Activated CD4-positive, alpha-beta T cell treated with anti-CD3 and anti-CD28 coated beads, Interleukin-2, amount 50 U/mL, for 24 hours (primary cell): ENCODE measurements at regions not wholly inside any gene's neighbourhood (a gene's known extent, or its start where the extent isn't known, plus 50 kb on each side); places are given as distances from the start of the nearest gene placed in this dataset.

Experiments used
- DNase-seq, 2 donors: peaks; one replicate each; pipeline ENCODE4 v3.0.0-alpha.2; 2020; ENCODE audit warnings: low read depth in 1 of 2, low spot score in 1 of 2

DNA sequence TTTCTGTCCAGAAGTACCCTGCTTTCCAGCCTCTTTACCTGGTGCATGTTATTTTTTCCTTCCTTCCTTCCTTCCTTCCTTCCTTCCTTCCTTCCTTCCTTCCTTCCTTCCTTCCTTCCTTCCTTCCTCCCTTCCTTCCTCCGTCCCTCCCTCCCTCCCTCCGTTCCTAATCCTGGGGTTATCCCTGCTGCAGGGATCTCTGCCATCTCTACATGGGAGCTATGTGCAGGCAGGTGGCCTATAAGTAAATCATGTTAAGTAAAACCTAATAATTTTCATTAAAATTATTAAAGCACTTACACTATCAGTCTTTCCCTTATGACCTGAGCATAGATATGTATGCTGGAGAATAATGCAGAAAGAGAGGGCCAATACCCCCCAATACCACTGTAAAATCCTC lies 351.9 kb downstream of the ZSWIM6 start:
- no peak for DNase-seq

DNA sequence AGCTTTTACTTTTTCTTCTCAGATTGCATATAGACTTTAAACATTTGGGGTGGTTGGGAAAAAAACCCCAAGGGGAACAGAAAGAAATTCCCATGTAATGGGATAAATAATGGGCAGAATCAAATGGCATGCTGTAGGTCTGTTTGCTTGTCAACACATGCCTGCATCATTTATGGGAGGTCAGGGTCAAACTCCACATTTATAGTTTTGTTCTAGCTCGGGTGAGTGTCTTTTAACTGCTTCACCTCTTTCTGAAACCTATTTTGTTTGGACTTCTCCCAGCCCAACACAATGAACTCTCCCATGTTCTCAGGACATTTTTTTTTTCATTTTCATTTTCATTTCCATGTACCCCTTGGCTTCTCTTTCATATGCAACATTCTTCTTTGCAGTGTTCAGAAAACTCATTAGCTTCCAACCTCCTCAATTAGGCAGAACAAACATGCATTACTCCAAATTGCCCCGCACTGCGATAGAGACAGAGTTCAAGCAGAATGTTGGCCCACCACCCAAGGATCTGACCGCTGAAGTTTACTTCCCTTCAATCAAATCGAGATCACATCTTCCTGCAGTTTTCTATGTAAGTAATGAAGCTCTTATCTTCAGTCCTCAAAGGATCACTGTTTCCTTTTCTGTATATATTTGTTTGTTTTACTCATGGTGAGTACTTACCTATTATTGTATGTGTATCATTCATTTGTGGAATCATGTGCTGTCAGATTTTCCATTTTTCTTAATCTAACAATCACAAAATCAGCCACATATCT lies 354.6 kb downstream of the ZSWIM6 start:
- DNase-seq, result no peak

DNA sequence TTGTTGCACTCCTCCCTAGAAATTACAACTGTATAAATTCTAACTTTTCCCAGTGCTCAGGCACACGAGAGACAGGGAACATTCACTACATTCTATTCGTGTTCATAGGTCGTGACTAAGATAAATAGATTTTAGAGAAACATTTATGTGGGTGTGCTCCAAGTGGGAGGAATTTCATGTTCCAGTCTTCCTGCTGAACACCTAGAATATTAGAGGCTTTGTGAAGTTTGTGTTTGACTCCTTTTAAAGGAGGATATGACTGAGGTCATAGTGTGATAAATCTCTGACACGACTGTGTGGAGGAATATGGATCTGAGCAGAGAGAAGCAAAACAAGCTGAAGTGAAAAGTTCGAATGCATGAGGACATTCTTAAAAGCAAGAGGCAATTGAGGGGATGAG lies 355.3 kb downstream of the ZSWIM6 start:
- no peak for DNase-seq

DNA sequence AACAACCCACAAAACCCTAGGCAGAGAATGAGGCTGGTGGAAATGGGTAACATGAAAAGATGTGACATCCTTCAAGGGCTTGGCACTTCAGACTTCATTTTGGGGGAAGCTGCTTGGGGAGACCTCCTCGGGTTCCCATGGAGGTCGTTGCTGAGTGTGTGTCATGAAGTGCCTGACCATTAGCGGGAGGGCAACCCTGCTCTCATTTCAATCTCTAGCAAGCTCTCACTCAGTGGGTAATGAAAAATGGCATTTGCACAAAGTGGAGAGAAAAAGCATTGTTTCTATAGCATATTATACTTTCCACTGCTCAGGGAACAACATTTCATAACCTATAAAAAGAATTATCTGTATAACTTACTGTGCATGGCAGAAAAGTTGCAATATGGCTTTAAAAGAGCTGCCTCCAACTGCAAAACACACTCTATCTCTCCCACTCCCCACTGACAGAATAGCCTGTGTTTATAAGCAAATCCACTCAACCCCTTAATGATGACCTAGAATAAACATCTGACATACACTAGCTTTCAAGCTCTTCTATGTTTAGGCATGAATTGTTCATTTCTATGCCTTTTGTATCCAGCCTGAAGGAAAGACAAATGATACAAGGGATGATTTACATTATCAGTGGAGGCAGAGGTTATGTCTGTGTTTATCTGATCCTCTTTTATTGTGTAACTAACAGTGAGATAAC lies 357.2 kb downstream of the ZSWIM6 start:
- no peak for DNase-seq

DNA sequence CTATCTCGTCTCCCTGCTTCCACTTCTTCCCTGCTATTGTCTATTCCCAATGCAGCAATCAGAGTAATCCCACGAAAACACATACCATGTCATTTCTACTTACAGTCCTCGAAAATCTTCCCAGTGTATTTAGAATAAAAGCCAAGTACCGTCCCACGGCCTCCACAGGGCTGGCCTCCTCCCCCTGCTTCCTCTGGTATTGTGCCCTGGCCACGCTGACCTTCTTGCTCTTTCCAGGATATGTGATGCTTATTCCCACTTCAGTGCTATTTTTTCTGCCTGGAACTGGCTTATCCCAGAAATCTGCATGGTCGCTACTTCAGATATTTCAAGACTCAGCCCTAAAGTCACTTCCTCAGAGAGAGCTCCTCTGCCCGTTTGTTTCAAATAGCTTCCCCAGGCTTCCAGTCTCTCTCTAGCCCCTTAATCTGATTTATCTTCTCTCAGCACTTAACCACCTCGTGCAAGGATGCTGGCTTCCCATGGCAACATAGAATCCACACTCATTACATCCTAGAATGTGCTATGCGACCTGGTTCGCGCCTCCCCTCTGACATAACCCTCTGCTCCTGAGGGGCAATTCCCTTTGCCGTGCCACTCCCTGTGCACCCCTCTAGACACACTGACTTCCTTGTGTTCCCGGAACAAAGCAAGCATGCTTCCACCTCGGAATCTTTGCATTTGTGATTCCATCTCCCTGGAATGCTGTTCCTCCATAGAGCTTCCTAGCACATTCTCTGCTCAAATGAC lies 365.9 kb downstream of the ZSWIM6 start:
- DNase-seq, result no peak

DNA sequence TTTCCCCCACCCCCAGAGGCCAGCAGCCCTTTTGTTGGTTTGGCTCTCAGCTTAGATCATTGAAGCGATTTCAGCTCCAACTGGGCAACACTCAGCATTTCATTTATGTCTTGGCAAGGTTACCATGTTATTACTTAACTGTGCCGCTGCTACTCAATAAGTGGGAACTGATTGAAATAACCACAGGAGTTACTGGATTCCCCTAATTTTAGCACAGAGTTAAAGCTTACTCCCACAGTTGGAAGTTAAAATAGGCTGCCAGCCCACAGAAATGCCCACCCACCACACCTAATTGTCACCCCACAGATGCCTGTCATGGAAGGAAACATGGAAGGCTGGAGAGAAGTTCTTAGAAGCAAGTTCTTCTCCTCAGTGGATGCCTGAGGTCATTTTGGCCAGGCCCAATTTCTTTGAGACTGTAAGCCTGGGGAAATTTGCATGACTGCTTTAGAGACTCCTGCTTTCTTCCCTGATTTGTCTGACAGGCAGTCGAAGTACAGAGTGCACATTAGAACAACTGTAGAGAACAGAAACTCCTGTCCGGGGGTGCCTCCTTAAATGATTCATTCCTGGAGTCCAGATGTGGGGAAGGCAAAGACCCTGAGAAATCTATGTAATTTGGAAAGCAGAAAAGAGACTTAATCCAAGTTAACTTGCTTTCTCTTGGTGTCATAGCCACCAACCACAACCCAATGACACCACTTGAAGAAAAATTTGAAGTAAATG lies 370.0 kb downstream of the ZSWIM6 start:
- DNase-seq, result no peak

DNA sequence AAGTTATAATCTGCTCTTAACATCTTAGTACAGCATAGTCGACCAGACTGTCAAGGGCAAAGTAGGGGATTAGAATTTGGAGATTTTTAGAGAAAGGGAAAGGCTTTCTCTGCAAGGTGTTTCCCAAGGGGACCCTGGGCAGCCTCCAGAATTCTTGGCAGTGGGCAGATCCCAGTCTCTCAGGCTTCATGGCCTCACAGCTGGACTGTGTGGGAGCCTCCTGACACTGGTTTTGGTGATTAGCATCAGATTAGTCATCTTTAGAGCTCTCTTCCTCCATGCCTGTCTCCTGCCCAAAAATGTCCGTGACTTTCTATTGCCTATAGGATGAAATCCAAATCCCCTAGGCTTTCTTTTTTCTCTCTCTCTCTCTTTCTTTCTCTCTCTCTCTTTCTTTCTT lies 370.7 kb downstream of the ZSWIM6 start:
- no peak for DNase-seq

DNA sequence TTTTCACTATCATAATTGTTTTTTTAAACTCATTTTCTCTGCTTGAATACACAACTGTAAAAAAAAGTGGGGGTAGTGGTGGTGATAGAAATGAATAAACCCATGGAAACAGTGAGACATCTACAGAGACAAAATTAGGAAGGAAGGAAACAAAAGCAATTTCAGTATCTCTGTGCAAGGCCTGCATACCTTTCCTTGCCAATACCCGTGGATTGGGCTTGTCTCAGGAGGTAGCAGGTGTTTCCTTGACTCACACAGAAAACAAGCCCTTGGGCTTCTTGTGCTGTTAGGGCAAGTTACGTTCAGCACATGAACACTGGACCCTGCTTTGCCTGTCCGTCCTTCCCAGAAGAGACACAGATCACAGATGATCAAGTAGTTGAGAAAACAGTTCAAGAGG lies 372.2 kb downstream of the ZSWIM6 start:
- no peak for DNase-seq

DNA sequence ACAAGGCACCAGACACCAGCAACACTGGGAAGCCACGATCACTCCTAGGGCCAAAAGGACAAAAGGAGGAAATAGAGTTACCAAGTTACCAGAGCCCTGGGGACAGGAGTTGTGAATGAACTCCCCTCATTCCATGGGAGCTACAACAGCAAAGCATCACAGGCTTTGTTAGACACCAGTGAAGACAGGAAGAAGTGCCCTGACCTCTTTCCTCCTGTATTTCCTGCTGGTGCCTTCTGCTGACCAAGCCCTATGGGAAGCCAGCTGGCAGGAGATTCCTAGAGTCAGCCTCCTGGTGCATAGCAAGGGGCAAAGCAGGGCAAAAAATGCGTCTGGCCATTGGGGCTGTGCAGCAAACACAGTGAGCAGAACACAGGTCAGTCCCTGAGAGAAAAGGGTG lies 374.7 kb downstream of the ZSWIM6 start:
- no peak for DNase-seq

DNA sequence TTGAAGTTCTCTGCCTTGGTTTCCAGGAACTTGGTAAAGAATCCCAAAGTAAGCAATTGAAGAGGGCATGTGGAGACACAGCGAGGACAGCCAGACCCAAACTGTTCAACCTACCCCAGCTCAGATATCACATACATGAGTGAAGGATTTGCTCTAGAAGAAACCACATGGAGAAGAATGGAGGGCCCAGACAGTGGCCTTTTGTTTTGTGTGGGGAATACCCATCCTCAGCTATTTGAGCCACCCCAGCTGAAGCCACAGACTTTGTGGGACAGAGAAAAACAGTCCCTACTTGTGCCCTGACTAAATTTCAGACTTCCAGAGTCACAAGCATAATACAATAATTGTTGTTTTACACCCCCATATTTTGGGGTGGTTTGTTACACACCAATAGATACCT lies 387.1 kb downstream of the ZSWIM6 start:
- no peak for DNase-seq

DNA sequence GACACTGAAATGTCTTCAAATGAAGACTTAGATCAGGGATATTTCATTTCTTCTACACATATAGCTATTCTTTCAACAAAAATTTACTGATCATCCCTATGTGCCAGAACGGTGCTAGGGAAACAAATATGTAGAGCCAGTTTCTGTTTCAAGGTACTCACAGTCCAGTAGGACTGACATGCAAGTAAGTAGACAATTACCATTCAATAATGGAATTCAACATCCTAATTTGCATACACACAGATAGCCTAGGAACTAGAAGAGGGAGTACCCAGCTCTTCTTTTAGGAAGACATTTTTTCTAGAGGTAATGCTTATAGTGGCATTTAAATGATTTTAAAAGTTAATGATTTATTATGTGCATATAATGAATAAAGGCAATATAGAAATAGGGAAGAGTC lies 388.8 kb downstream of the ZSWIM6 start:
- DNase-seq, result no peak

DNA sequence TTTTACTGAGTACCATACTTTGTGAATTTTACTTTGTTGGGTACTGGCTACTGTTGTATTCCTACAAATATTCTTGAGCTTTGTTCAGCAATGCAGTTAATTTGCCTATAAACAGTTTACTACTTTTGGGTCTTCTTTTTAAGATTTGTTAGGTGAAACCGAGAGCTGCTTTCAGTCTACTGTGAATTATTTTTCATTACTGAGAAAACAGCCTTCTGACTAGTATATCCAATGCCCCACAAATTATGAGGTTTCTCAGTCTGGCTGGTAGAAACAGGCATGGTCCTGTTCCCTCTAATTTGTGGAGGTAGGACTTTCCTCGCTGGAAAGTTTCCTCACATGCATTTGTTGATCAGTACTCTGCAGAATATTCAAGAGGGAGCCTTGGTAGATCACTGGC lies 392.0 kb downstream of the ZSWIM6 start:
- no peak for DNase-seq

DNA sequence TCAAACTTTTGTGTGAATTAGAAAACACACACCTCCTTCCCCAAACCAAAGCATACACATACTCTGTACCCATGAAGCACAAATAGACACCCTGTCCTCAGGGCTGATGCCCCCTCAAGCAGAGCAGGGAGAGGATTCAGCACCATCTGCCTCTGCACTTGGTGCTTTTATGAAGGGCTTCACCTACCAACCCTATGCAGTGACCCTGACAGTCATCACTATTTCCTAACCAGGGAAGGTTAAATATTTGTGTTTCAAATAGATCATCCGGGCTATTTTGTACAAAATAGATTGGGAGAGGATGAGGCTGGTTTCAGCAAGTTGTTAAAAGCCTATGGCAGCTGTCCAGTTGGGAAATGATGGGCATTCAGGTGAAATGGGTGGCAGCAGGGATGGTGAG lies 396.2 kb downstream of the ZSWIM6 start:
- no peak for DNase-seq

DNA sequence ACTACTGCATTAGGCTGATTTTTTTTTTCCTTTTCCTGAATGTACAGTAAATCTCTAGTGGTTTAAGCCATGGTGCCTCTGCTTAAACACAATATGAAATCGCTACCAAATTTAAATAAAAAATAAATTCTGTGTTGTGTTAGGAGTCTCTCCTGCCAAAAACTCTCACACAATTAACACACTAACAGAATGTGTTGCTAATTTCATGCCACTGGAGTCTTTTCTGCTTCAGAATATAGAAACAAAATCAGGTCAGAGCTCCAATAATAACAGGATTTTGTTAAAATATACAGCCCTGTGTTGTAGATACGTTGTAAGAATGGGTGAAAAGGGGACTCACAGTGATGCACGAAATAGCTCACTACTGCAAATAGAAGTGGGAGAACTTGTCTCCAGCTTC lies 398.8 kb downstream of the ZSWIM6 start:
- no peak for DNase-seq

DNA sequence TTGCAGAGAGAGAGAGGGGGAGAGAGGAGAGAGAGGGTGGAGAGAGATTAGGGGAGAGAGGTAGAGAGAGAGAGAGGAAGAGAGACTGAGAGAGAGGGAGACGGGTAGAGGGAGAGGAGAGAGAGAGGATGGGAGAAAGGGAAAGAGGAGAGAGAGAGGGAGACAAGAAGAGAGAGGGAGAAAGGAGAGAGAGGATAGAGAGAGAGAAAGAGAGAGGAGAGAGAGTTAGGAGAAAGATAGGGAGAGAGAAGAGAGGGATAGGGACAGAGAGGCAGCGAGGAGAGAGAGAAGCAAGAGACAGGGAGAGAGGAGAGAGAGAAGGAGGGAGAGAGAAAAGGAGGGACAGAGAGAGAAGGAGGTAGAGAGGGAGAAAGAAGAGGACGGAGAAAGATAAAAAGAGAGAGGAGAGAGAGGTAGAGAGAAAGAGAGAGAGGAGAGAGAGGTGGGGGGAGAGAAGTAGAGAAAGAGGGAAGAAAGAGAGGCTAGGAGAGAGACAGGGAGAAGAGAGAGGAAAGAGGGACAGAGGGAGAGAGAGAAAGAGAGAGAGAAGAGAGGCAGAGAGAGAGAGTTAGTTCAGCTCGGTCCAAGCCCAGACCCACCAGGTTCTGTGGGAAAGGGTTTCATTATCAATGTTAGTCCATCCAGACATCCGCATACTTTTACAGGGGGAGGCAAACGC lies 399.3 kb downstream of the ZSWIM6 start:
- DNase-seq, result no peak

DNA sequence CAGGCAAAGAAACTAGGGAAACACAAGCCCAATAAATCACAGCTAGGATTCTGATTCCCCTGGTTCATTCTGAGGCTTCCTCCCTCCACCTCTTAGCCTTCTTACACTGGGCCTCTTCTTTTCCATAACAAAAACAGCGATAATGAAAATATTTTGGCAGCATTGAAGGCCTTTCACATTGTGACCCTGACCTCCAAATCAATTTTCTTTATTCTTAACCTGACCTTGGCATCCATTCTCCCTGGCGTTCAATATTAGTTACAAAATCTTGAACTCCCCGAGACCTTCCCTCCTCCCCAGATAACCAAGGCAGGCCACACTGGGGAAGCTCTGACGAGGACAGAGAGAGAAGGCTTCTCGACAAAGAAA lies 399.9 kb downstream of the ZSWIM6 start:
- no peak for DNase-seq

DNA sequence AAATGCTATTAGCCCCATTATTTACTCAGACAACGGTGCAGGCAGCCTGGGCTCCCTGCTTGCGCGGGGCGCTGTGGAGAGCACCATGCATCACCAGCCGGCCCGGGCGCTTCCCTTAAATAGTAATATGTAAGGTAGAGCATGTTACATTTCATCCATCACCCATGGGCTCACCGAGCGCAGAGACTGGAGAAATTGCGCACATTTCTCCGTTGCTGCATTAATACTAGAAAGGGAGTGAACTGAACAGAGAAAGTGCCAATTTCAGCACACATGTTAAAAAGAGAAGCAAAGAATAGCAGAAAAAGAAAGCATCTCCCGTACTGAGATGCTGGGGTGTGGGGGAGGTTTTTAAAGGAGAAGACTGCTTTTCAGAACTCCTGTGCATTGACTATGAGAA lies 400.3 kb downstream of the ZSWIM6 start:
- no peak for DNase-seq

DNA sequence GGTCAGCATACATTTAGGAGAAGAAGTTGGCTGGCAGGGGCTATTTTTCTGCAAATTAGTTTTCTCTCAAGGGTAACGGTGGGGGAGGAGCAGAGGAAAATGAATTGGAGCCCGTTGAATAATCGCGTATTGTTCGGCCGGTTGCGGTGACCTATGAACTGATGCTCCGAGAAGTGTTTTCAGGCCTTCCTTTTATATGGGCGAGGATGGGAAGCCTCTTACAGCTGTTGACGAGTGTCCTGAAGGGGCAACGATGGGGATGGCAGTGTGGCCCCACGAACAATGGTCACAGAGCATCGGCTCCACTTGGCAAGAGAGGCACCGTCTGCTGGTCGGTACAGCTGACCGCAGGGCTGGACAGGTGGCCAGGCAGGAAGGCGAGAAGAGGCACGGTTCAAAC lies 400.7 kb downstream of the ZSWIM6 start:
- no peak for DNase-seq

DNA sequence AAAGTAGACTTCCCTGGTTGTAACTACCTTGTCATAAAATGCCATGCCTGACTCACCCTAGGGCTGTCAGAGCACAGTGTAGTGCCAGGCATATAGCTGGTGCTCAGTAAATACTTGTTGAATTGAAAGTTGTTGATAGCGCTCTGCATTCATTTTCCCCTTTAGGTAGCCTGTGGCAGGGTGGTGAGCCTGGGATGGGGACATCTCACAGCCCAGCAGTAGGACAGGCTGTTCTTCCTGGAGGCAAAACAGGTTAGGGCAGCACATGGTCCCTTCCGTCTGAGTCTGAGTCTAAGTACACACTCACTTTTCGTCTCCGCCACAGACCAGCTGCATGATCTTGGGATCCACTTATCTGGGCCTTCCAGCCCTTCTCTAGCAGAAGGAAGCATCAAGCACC lies 401.9 kb downstream of the ZSWIM6 start:
- no peak for DNase-seq

DNA sequence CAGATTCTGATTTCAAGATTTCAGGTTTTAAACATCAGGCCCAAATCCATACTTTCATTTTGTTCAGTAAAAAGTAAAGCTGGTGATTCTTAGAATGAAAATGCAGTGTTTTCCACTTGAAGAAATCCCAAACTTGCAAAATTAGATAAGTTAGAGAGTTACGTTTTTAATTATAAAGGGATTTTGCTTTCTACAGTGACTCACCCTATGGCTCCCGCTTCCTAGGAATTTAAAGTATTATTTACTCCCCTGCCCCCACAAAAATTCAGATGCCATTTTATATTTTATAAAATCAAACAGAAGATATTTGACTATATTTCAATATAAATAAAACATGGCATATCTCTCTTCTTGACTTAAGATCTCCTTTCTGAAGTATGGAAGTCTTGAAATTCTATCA lies 402.9 kb downstream of the ZSWIM6 start:
- DNase-seq, result no peak

DNA sequence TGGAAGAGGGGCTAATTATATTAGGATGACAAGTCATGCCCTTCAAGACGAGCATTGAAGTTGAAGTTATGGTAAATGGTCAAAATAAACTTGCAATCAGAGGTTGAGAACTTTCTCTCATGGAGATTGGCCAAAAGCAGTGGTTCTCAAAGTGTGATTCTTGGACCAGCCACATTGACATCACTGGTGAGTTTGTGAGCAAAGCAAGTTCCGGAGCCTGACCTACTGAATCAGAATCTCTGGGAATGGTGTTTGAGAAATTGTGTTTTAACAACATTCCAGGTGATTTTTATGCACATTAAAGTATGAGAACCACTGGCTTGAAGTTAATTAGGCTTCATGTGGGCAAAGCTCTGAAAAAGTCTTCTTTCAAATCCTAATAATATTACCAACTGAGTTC lies 403.5 kb downstream of the ZSWIM6 start:
- no peak for DNase-seq
